ENCODE measurements at regions not wholly inside any gene's neighbourhood (a gene's known extent, or its start where the extent isn't known, plus 50 kb on each side); places are given as distances from the start of the nearest gene placed in this dataset.

GRCh38 chr10:7043055-7043653 lies 367.7 kb downstream of the SFMBT2 start:
- TF ChIP-seq ZNF317 (CRISPR knock-in tag; IDR thresholded peaks at IDR 0.05; ENCODE audit: borderline replicate concordance, low read depth), result no peak
- TF ChIP-seq CTCF (IDR thresholded peaks at IDR 0.05), result no peak
- TF ChIP-seq CBFB (CRISPR knock-in tag; IDR thresholded peaks at IDR 0.05; ENCODE audit: low read depth), result no peak
- no peak for TF ChIP-seq FOXP1 (CRISPR knock-in tag; IDR thresholded peaks at IDR 0.05; ENCODE audit: borderline replicate concordance)
- TF ChIP-seq USF2 (CRISPR knock-in tag; IDR thresholded peaks at IDR 0.05), result no peak
- no peak for TF ChIP-seq AR (CRISPR knock-in tag; IDR thresholded peaks at IDR 0.05)
- TF ChIP-seq SP1 (CRISPR knock-in tag; conservative IDR thresholded peaks at IDR 0.05), result no peak
- no peak for TF ChIP-seq E2F4 (CRISPR knock-in tag; IDR thresholded peaks at IDR 0.05; ENCODE audit: borderline replicate concordance, low read depth)
- no peak for TF ChIP-seq ZNF263 (CRISPR knock-in tag; IDR thresholded peaks at IDR 0.05; ENCODE audit: low read depth)
- no peak for TF ChIP-seq FOXJ3 (CRISPR knock-in tag; IDR thresholded peaks at IDR 0.05; ENCODE audit: borderline replicate concordance)
- TF ChIP-seq ETV6 (CRISPR knock-in tag; IDR thresholded peaks at IDR 0.05), result no peak
- TF ChIP-seq ZBTB21 (CRISPR knock-in tag; IDR thresholded peaks at IDR 0.05; ENCODE audit: borderline replicate concordance), result no peak
- no peak for TF ChIP-seq SOX15 (CRISPR knock-in tag; IDR thresholded peaks at IDR 0.05)
